Calu3 (cell line): ENCODE measurements at regions not wholly inside any gene's neighbourhood (a gene's known extent, or its start where the extent isn't known, plus 50 kb on each side); places are given as distances from the start of the nearest gene placed in this dataset.

Experiments
- BruUV-seq: library from RNA; stranded (reverse); fragments of 400-500 nt; replicated peaks from 2 replicates; lab custom pipeline; 2021; lab: Mats Ljungman, UMichigan
- CTCF ChIA-PET: fragments of 300-600 bp; sonication (Branson Sonifier 250); formaldehyde crosslinking; loops from one replicate; lab custom pipeline; 2022; ENCODE audit warnings: antibody characterized with exemption; lab: Charles Lee
- DNase-seq: peaks from one replicate; pipeline ENCODE4 v3.0.0; 2022
- H3K27ac Mint-ChIP-seq: one replicate; pipeline ENCODE4 v1.8.0; 2022; ENCODE audit warnings: mixed read lengths; ENCODE audit not compliant: unreplicated experiment
- H3K27me3 Mint-ChIP-seq: one replicate; pipeline ENCODE4 v1.8.0; 2022; ENCODE audit warnings: mixed read lengths; ENCODE audit not compliant: unreplicated experiment
- H3K36me3 Mint-ChIP-seq: one replicate; pipeline ENCODE4 v1.8.0; 2022; ENCODE audit warnings: mild to moderate bottlenecking, moderate library complexity, mixed read lengths; ENCODE audit not compliant: insufficient read depth, unreplicated experiment
- H3K4me1 Mint-ChIP-seq: one replicate; pipeline ENCODE4 v1.8.0; 2022; ENCODE audit warnings: mild to moderate bottlenecking, low read depth, mixed read lengths; ENCODE audit not compliant: unreplicated experiment
- H3K4me3 Mint-ChIP-seq: one replicate; pipeline ENCODE4 v1.8.0; 2022; ENCODE audit warnings: mild to moderate bottlenecking, low read depth, moderate library complexity, mixed read lengths; ENCODE audit not compliant: unreplicated experiment
- H3K9me3 Mint-ChIP-seq: one replicate; pipeline ENCODE4 v1.8.0; 2022; ENCODE audit warnings: low read depth, mixed read lengths; ENCODE audit not compliant: unreplicated experiment
- intact Hi-C: fragments of 100-400 bp; cut with micrococcal nuclease; formaldehyde crosslinking; loops from one replicate; pipeline ENCODE4 v1.10.0; 2022; ENCODE audit not compliant: unreplicated experiment
- TF ChIP-seq, protein P1 (sequence below): fragments of 200-600 bp; IDR thresholded peaks from one replicate; pipeline ENCODE4 v1.8.0; 2022; ENCODE audit warnings: antibody characterized with exemption; ENCODE audit not compliant: unreplicated experiment

DNA sequence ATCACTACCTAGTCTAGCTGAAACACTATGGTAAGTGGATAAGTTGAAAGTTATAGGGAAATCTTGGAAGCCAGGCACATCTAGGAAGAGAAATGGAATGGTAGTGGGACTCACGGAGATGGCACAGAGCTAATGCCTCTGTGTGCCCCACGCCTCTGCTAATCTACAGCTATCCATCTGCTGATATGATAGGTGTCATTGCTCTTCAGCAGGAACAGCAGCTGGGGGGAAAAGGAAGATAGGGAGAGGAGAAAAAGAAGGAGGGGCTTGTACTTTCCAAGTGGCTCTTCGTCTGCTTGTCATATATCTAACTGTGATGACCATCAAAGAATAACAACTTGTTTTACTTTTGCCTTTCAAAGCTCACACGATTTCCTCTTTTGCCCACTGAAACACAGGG, 1199.1 kb upstream of the SORCS1 start:
- no peaks in the 10 kb centered on the region for H3K9me3 Mint-ChIP-seq
- TF ChIP-seq, protein P1, sequence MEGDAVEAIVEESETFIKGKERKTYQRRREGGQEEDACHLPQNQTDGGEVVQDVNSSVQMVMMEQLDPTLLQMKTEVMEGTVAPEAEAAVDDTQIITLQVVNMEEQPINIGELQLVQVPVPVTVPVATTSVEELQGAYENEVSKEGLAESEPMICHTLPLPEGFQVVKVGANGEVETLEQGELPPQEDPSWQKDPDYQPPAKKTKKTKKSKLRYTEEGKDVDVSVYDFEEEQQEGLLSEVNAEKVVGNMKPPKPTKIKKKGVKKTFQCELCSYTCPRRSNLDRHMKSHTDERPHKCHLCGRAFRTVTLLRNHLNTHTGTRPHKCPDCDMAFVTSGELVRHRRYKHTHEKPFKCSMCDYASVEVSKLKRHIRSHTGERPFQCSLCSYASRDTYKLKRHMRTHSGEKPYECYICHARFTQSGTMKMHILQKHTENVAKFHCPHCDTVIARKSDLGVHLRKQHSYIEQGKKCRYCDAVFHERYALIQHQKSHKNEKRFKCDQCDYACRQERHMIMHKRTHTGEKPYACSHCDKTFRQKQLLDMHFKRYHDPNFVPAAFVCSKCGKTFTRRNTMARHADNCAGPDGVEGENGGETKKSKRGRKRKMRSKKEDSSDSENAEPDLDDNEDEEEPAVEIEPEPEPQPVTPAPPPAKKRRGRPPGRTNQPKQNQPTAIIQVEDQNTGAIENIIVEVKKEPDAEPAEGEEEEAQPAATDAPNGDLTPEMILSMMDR, result no peak
- H3K36me3 Mint-ChIP-seq, result no peaks in the 10 kb centered on the region
- H3K27me3 Mint-ChIP-seq, result no peaks in the 10 kb centered on the region
- no peaks in the 10 kb centered on the region for H3K4me1 Mint-ChIP-seq
- H3K4me3 Mint-ChIP-seq, result no peak overlapping the region
- no peak overlapping the region for H3K27ac Mint-ChIP-seq
- DNase-seq, result no peak
- BruUV-seq, result no TSS peak
- intact Hi-C loops, result no loop called here
- CTCF ChIA-PET, result no interaction called here

DNA sequence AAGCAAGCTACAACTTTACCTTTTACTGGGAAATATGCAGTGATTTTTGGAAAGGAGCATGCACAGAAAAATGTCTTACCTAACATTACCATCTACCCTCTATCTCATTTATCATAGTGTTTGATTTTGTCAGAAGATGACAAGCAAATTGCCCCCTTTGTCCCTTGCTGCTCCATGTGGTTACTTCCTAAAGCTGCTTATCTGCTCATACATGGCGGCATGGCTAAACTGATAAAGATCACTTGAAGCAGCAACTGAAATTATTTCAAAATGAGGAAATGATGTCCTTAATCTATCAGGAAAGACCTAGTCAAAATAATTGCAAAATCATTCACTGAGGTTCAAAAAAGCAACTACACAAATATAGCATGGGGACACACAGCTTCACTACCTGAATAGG, 1198.5 kb upstream of the SORCS1 start:
- BruUV-seq, result no TSS peak
- H3K4me3 Mint-ChIP-seq, result no peak overlapping the region
- H3K36me3 Mint-ChIP-seq, result no peaks in the 10 kb centered on the region
- intact Hi-C loops, result no loop called here
- no peaks in the 10 kb centered on the region for H3K9me3 Mint-ChIP-seq
- H3K4me1 Mint-ChIP-seq, result no peaks in the 10 kb centered on the region
- TF ChIP-seq, protein P1, result no peak
- DNase-seq, result no peak
- H3K27me3 Mint-ChIP-seq, result no peaks in the 10 kb centered on the region
- CTCF ChIA-PET, result no interaction called here
- no peak overlapping the region for H3K27ac Mint-ChIP-seq

DNA sequence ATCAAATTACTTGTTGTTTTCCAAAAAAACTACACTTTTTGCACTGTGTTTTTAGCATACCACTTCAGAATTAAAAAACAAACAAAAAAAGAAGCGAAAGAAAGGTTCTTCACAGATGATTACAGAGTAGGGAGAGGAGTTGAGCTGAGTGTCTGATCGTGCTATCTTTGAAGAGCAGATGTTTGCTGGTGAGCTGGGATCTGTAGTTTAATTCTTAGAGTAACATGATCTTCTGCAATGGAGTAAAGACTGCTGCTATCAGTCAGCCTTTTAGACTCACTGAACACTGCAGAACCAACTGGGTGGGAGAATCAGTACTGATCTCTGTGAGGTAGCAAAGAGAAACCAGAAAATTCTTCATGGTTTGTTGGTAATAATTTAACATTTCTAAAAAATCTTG, 1197.8 kb upstream of the SORCS1 start:
- Mint-ChIP-seq H3K4me3 (no peak overlapping the region), H3K4me1 (no peaks in the 10 kb centered on the region), H3K36me3 (no peaks in the 10 kb centered on the region), H3K27ac (no peak overlapping the region), H3K9me3 (no peaks in the 10 kb centered on the region), H3K27me3 (no peaks in the 10 kb centered on the region)
- DNase-seq, result no peak
- CTCF ChIA-PET, result no interaction called here
- TF ChIP-seq, protein P1, result no peak
- intact Hi-C loops, result no loop called here
- no TSS peak for BruUV-seq

DNA sequence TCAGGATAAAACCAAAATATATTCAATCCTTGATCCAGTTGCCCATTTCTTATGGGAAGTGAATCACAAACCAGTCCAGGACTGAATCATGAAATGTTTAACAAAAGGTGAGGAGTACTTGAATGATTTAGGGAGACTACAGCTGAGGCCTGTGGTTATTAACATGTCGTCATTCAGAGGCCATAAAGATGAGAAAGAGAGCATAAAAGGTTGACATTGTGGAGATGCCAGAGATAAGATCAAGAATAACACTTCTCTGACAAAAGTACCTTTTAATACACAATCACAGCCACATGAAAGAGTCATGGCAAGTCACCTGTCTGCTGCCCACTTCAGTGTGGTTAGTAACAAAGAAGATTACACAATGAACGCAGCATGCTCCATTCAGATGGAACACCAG, 1195.7 kb upstream of the SORCS1 start:
- H3K27ac Mint-ChIP-seq, result no peak overlapping the region
- H3K4me3 Mint-ChIP-seq, result no peak overlapping the region
- CTCF ChIA-PET, result no interaction called here
- TF ChIP-seq, protein P1, result no peak
- no peak for DNase-seq
- H3K27me3 Mint-ChIP-seq, result no peaks in the 10 kb centered on the region
- H3K36me3 Mint-ChIP-seq, result no peaks in the 10 kb centered on the region
- intact Hi-C loops, result no loop called here
- H3K9me3 Mint-ChIP-seq, result peaks cover 2% of the 10 kb centered on the region
- no TSS peak for BruUV-seq
- no peaks in the 10 kb centered on the region for H3K4me1 Mint-ChIP-seq

DNA sequence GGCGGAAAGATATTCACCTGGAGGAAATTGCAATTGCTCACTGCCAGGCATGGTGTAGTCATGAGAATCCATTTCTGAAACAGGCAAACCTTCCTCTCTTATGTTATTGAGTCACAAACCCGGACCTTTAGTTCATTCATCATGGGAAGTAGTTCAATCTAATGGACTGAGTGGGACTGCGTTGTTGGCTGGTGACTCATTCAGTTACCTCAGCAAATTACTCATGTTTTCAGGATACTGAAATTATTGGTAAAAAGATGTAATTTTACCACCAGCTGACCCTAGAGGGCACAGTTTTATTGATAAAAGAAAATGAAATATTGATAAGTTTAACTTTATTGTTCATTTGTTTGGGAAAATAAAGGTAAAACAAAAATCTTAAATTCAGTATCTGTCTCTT, 1194.4 kb upstream of the SORCS1 start:
- peak; percentile 10 for DNase-seq
- peaks cover 2% of the 10 kb centered on the region for H3K9me3 Mint-ChIP-seq
- H3K27ac Mint-ChIP-seq, result no peak overlapping the region
- no peaks in the 10 kb centered on the region for H3K27me3 Mint-ChIP-seq
- no peaks in the 10 kb centered on the region for H3K36me3 Mint-ChIP-seq
- CTCF ChIA-PET, result no interaction called here
- no peak overlapping the region for H3K4me3 Mint-ChIP-seq
- H3K4me1 Mint-ChIP-seq, result no peaks in the 10 kb centered on the region
- intact Hi-C loops, result no loop called here
- TF ChIP-seq, protein P1, result no peak
- no TSS peak for BruUV-seq
